A549 (cell line): ENCODE measurements at regions not wholly inside any gene's neighbourhood (a gene's known extent, or its start where the extent isn't known, plus 50 kb on each side); places are given as distances from the start of the nearest gene placed in this dataset.

Experiments
- CTCF ChIP-seq: fragments of >200 bp; sonication (Bioruptor Twin); formaldehyde crosslinking; IDR thresholded peaks from 3 replicates; pipeline ENCODE4 v1.5.1; 2016
- KDM1A ChIP-seq: fragments of 200-600 bp; sonication (generic); IDR thresholded peaks from 2 replicates; pipeline ENCODE4 v1.6.1; 2016; ENCODE audit warnings: low read depth, mild to moderate bottlenecking

- TF ChIP-seq CTCF: no peak
- no peak for TF ChIP-seq KDM1A
Observed at GRCh38 chr13:59447846-59448620, 715.7 kb downstream of the DIAPH3 start.
